Neural cell (in vitro differentiated cells): ENCODE measurements at regions not wholly inside any gene's neighbourhood (a gene's known extent, or its start where the extent isn't known, plus 50 kb on each side); places are given as distances from the start of the nearest gene placed in this dataset.

Experiments used
- H2AFZ ChIP-seq: fragments of 200-600, 300-800 bp; sonication (generic), shearing (Covaris generic); 2 replicates; pipeline ENCODE4 v1.6.0; 2014; ENCODE audit warnings: low read depth, mild to moderate bottlenecking, antibody characterized with exemption, low read length, moderate library complexity
- H3F3A ChIP-seq: fragments of 200-600 bp; shearing (Covaris generic); 2 replicates; pipeline ENCODE4 v1.6.1; 2016; ENCODE audit warnings: mild to moderate bottlenecking, moderate library complexity, mixed read lengths, antibody characterized with exemption, low read length; ENCODE audit not compliant: insufficient read depth, poor library complexity, severe bottlenecking
- H3K27ac ChIP-seq: fragments of 200-600, 300-800 bp; sonication (generic), shearing (Covaris generic); 2 replicates; pipeline ENCODE4 v1.5.1; 2014; ENCODE audit warnings: mild to moderate bottlenecking, low read length, moderate library complexity
- H3K27me3 ChIP-seq: fragments of 300-800, 200-600 bp; sonication (generic), shearing (Covaris generic); 2 replicates; pipeline ENCODE4 v1.6.0; 2014; ENCODE audit warnings: mild to moderate bottlenecking, low read depth, low read length, moderate library complexity; ENCODE audit not compliant: insufficient read depth
- H3K36me3 ChIP-seq: fragments of 300-800, 200-600 bp; sonication (generic), shearing (Covaris generic); 2 replicates; pipeline ENCODE4 v1.5.1; 2014; ENCODE audit warnings: mild to moderate bottlenecking, antibody characterized with exemption, low read length, moderate library complexity; ENCODE audit not compliant: insufficient read depth
- H3K4me2 ChIP-seq: fragments of 300-800, 200-600 bp; sonication (generic), shearing (Covaris generic); 2 replicates; pipeline ENCODE4 v1.6.0; 2014; ENCODE audit warnings: mild to moderate bottlenecking, low read length
- H3K4me3 ChIP-seq: fragments of 300-800, 200-600 bp; sonication (generic), shearing (Covaris generic); 2 replicates; pipeline ENCODE4 v1.5.1; 2014; ENCODE audit warnings: mild to moderate bottlenecking, low read length, moderate library complexity
- H3K79me2 ChIP-seq: fragments of 200-600 bp; shearing (Covaris generic); replicated peaks from 2 replicates; pipeline ENCODE4 v1.6.0; 2014; ENCODE audit warnings: mild to moderate bottlenecking, low read length, moderate library complexity; ENCODE audit not compliant: insufficient read depth
- H3K9ac ChIP-seq: fragments of 300-800, 200-600 bp; sonication (generic), shearing (Covaris generic); 2 replicates; pipeline ENCODE4 v1.6.1; 2016; ENCODE audit warnings: mild to moderate bottlenecking, low read length, mixed read lengths
- H3K9me2 ChIP-seq: fragments of 200-600 bp; shearing (Covaris generic); 2 replicates; pipeline ENCODE4 v1.6.1; 2016; ENCODE audit warnings: mild to moderate bottlenecking, low read length, mixed read lengths; ENCODE audit not compliant: insufficient read depth
- H3K9me3 ChIP-seq: fragments of 200-600, 300-800 bp; sonication (generic), shearing (Covaris generic); 2 replicates; pipeline ENCODE4 v1.6.1; 2016; ENCODE audit warnings: mild to moderate bottlenecking, mixed run types, low read length, moderate library complexity, mixed read lengths
- H4K20me1 ChIP-seq: fragments of 200-600 bp; shearing (Covaris generic); 2 replicates; pipeline ENCODE4 v1.6.1; 2016; ENCODE audit warnings: mild to moderate bottlenecking, mixed run types; ENCODE audit not compliant: insufficient read depth
- EP300 ChIP-seq: fragments of 450-650 bp; conservative IDR thresholded peaks from 2 replicates; pipeline ENCODE4 v1.6.1; 2014; ENCODE audit warnings: antibody characterized with exemption, mild to moderate bottlenecking, moderate library complexity; ENCODE audit not compliant: poor library complexity, severe bottlenecking
- EZH2 ChIP-seq: fragments of 200-600, 300-800 bp; shearing (Covaris generic), sonication (generic); IDR thresholded peaks from 2 replicates; pipeline ENCODE4 v1.6.1; 2014; ENCODE audit warnings: antibody characterized with exemption, low read length, borderline replicate concordance, mild to moderate bottlenecking; ENCODE audit not compliant: insufficient read depth, poor library complexity, severe bottlenecking
- MXI1 ChIP-seq: fragments of 450-650 bp; conservative IDR thresholded peaks from 2 replicates; pipeline ENCODE4 v1.6.1; 2014; ENCODE audit warnings: antibody characterized with exemption, mild to moderate bottlenecking; ENCODE audit not compliant: poor library complexity, severe bottlenecking
- POLR2AphosphoS5 ChIP-seq: IDR thresholded peaks from 2 replicates; pipeline ENCODE4 v1.6.1; 2012
- RAD21 ChIP-seq: fragments of 450-650 bp; conservative IDR thresholded peaks from 2 replicates; pipeline ENCODE4 v1.6.1; 2014; ENCODE audit warnings: antibody characterized with exemption, mild to moderate bottlenecking, moderate library complexity
- SMC3 ChIP-seq: fragments of 450-650 bp; conservative IDR thresholded peaks from 2 replicates; pipeline ENCODE4 v1.6.1; 2014; ENCODE audit warnings: antibody characterized with exemption, mild to moderate bottlenecking, moderate library complexity; ENCODE audit not compliant: poor library complexity
- TAF1 ChIP-seq: IDR thresholded peaks from 2 replicates; pipeline ENCODE4 v1.6.1; 2012; ENCODE audit warnings: low read depth
- TF ChIP-seq, protein P1 (sequence below): fragments of 450-650 bp; IDR thresholded peaks from 2 replicates; pipeline ENCODE4 v1.5.1; 2014; ENCODE audit warnings: antibody characterized with exemption, mild to moderate bottlenecking, moderate library complexity; ENCODE audit not compliant: poor library complexity, severe bottlenecking
- TF ChIP-seq, protein P2 (sequence below): IDR thresholded peaks from 2 replicates; pipeline ENCODE4 v1.6.1; 2012; ENCODE audit warnings: borderline replicate concordance

DNA sequence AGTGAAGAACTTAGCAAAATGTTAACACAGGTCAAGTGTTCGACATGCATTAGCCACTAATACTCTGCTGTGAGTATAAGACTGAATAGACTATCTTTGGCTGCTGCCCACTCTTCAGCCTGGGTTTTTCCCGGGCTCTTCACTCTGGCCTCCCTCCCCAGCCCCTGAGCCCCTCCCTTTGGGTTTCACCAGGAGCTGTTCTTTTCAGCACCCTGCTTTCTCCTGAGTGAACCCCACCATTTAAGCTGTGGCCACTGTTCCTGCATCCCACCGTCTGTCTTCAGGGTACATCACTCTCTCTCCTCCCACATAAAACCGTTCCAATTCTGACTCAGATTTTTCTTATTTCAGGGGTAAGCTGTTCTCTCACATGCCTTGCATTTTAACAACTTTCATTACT, 92.0 kb upstream of the ASIC2 start:
- Histone ChIP-seq H3K9me3 (no peaks in the 10 kb centered on the region), H3K79me2 (no peaks in the 10 kb centered on the region), H4K20me1 (no peaks in the 10 kb centered on the region), H2AFZ (no peak overlapping the region), H3K4me2 (no peak overlapping the region), H3K36me3 (no peaks in the 10 kb centered on the region), H3K27me3 (no peaks in the 10 kb centered on the region), H3K9ac (no peak overlapping the region), H3F3A (no peaks in the 10 kb centered on the region), H3K9me2 (no peaks in the 10 kb centered on the region), H3K27ac (no peak overlapping the region), H3K4me3 (no peak overlapping the region)
- TF ChIP-seq SMC3 = no peak
- TF ChIP-seq EP300 = no peak
- TF ChIP-seq, protein P1, sequence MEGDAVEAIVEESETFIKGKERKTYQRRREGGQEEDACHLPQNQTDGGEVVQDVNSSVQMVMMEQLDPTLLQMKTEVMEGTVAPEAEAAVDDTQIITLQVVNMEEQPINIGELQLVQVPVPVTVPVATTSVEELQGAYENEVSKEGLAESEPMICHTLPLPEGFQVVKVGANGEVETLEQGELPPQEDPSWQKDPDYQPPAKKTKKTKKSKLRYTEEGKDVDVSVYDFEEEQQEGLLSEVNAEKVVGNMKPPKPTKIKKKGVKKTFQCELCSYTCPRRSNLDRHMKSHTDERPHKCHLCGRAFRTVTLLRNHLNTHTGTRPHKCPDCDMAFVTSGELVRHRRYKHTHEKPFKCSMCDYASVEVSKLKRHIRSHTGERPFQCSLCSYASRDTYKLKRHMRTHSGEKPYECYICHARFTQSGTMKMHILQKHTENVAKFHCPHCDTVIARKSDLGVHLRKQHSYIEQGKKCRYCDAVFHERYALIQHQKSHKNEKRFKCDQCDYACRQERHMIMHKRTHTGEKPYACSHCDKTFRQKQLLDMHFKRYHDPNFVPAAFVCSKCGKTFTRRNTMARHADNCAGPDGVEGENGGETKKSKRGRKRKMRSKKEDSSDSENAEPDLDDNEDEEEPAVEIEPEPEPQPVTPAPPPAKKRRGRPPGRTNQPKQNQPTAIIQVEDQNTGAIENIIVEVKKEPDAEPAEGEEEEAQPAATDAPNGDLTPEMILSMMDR = no peak
- no peak for TF ChIP-seq EZH2
- TF ChIP-seq POLR2AphosphoS5 = no peak
- TF ChIP-seq, protein P2, sequence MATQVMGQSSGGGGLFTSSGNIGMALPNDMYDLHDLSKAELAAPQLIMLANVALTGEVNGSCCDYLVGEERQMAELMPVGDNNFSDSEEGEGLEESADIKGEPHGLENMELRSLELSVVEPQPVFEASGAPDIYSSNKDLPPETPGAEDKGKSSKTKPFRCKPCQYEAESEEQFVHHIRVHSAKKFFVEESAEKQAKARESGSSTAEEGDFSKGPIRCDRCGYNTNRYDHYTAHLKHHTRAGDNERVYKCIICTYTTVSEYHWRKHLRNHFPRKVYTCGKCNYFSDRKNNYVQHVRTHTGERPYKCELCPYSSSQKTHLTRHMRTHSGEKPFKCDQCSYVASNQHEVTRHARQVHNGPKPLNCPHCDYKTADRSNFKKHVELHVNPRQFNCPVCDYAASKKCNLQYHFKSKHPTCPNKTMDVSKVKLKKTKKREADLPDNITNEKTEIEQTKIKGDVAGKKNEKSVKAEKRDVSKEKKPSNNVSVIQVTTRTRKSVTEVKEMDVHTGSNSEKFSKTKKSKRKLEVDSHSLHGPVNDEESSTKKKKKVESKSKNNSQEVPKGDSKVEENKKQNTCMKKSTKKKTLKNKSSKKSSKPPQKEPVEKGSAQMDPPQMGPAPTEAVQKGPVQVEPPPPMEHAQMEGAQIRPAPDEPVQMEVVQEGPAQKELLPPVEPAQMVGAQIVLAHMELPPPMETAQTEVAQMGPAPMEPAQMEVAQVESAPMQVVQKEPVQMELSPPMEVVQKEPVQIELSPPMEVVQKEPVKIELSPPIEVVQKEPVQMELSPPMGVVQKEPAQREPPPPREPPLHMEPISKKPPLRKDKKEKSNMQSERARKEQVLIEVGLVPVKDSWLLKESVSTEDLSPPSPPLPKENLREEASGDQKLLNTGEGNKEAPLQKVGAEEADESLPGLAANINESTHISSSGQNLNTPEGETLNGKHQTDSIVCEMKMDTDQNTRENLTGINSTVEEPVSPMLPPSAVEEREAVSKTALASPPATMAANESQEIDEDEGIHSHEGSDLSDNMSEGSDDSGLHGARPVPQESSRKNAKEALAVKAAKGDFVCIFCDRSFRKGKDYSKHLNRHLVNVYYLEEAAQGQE = no peak
- no peak for TF ChIP-seq RAD21
- no peak for TF ChIP-seq MXI1
- no peak for TF ChIP-seq TAF1

DNA sequence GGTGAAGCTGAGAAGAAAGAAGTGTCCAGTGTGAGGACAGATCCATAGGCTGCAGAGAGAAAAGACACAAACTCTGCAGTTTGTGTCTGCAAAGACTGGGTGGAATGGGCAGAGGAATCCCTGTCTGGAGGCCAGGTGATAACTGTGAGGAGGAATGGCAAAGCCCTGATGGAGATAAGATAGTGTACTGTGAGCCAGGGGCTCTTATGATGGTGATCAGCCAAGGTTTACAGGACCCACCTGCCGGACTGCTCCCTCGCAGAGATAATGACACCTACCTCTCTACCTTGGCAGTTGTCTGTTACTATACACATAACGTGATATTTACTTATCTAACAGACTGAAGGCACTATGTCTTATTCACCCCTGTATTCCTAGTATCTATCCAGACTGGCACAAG, 92.6 kb upstream of the ASIC2 start:
- Histone ChIP-seq H3K9me3 (no peaks in the 10 kb centered on the region), H3K9ac (no peak overlapping the region), H3K4me3 (no peak overlapping the region), H3K4me2 (no peak overlapping the region), H3K36me3 (no peaks in the 10 kb centered on the region), H2AFZ (no peak overlapping the region), H3K9me2 (no peaks in the 10 kb centered on the region), H3F3A (no peaks in the 10 kb centered on the region), H3K27me3 (no peaks in the 10 kb centered on the region), H3K79me2 (no peaks in the 10 kb centered on the region), H4K20me1 (no peaks in the 10 kb centered on the region), H3K27ac (no peak overlapping the region)
- TF ChIP-seq EZH2 = no peak
- TF ChIP-seq, protein P2 = no peak
- TF ChIP-seq RAD21 = no peak
- no peak for TF ChIP-seq POLR2AphosphoS5
- TF ChIP-seq, protein P1 = no peak
- no peak for TF ChIP-seq EP300
- no peak for TF ChIP-seq SMC3
- TF ChIP-seq MXI1 = no peak
- TF ChIP-seq TAF1 = no peak
